Erythroblast (primary cell): ENCODE measurements at regions not wholly inside any gene's neighbourhood (a gene's known extent, or its start where the extent isn't known, plus 50 kb on each side); places are given as distances from the start of the nearest gene placed in this dataset.

Experiments
- GATA1 ChIP-seq: IDR thresholded peaks from 2 replicates; pipeline ENCODE4 v1.6.1; 2011; ENCODE audit warnings: low read depth, mild to moderate bottlenecking, control low read depth, low read length, moderate library complexity
- POLR2A ChIP-seq: IDR thresholded peaks from 2 replicates; pipeline ENCODE4 v1.6.1; 2011; ENCODE audit warnings: mild to moderate bottlenecking, low read length

DNA sequence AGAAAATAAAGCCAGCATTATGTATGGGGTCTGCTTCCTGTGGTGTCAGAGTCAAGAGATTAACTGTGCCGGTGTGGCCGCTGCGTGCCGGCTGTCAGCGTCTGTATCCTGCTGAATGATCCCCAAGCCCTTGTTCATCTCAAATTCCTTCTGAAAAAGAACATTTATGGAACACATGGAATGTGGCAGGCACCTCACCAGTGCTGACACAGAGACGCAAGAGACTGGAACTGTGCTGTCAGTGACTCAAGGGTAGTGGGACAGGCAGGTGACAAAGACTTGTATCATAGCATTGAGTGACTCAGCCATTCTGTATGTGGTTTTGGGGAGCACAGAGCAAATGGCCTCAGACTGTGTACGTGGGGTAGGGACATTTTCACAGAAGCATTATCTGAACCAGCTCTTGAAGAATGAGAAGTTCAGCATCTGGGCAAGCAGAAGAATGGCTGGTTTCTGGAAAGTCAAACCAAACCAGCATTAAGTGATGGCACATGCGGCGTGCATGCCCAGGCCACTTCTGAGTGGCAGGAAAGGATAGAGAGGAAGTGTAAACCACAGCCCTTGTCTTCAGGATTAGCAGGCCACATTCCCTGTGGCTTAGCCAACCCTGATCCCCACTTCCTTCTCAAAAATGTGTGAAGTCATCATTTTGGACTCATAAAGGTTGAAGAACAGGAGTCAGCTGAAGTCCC, 54.0 kb upstream of the IRS2 start:
- TF ChIP-seq POLR2A: no peak
- TF ChIP-seq GATA1: no peak
